ENCODE measurements at regions not wholly inside any gene's neighbourhood (a gene's known extent, or its start where the extent isn't known, plus 50 kb on each side); places are given as distances from the start of the nearest gene placed in this dataset.

DNA sequence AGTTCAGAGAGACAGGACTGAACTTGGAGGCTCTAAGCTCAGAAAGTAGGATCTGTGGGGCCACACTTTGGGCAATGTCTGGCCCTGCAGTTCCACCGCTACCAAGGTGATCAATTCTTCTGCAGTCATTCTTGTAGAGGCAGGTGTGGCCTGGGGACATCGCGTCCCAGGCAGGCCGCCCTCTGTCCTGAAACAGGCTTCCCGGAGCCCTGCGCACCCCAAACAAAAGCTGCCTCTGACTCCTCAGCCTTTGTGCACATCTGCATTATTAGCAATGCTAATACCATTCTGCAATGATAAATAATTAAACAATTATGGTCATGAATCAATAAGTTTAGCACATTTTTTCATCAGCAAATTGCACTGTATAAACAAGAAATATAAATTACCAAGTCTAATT, 160.2 kb downstream of the URI1 start:
- TF ChIP-seq Cebpa-rat (IDR thresholded peaks at IDR 0.05): no peak
- Histone ChIP-seq H3K9ac (no peak overlapping the region), H3K36me3 (no peaks in the 10 kb centered on the region), H3K4me2 (no peak overlapping the region), H4K20me1 (no peaks in the 10 kb centered on the region), H3K9me3 (no peaks in the 10 kb centered on the region), H3K27me3 (no peaks in the 10 kb centered on the region), H3K4me1 (no peaks in the 10 kb centered on the region), H3K27ac (no peak overlapping the region), H3K4me3 (no peak overlapping the region)

DNA sequence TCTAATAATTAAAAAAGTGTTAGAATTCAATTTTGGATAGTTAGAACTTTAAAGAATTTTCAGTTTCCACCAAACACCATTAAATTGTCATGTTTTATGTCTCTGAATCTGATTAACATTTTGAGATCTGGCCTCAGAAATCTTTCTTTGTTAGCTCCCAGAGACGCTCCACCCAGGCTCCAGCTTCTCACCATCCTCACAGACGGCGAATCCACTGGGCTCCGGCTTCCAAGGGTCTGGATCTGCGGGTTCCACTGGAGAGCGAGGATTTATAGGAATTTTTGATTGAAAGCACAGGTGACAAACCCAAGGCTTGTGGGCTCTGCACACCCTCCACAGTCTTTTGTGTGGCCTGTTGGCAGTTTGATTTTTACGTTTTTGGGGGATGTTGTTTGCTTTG, 160.6 kb downstream of the URI1 start:
- no peak for TF ChIP-seq Cebpa-rat (IDR thresholded peaks at IDR 0.05)
- Histone ChIP-seq H3K9ac (no peak overlapping the region), H3K27ac (no peak overlapping the region)

DNA sequence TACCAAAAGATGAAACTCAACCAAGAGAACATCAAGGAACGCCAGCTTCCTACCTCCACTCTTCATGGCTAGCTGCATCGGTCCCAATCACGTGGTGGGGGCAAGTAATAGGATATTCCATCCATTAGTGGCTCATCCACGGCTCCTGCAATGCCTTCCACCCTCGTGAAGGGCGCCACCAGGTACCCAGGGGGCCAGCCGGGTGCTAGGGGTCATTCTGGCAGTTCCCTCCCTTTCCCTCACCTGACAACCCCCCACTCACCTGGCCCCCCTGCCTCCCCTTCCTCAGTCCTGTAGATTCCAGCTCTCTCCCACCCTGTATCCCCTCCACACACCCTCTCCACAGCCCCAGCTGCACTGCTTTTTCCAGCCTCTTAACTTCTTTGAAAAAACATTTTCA, 161.9 kb downstream of the URI1 start:
- H3K9me3 ChIP-seq: no peaks in the 10 kb centered on the region
- H3K36me3 ChIP-seq: no peaks in the 10 kb centered on the region
- H3K27ac ChIP-seq: no peak overlapping the region
- no peak overlapping the region for H3K9ac ChIP-seq
- H3K4me3 ChIP-seq: no peak overlapping the region
- no peak overlapping the region for H3K4me2 ChIP-seq
- no peaks in the 10 kb centered on the region for H3K4me1 ChIP-seq
- no peak for TF ChIP-seq Cebpa-rat (IDR thresholded peaks at IDR 0.05)
- H4K20me1 ChIP-seq: no peaks in the 10 kb centered on the region
- no peaks in the 10 kb centered on the region for H3K27me3 ChIP-seq

More for the DNA sequence above, 160.6 kb downstream of the URI1 start:
- Histone ChIP-seq H3K4me1 (no peaks in the 10 kb centered on the region), H3K9me3 (no peaks in the 10 kb centered on the region), H4K20me1 (no peaks in the 10 kb centered on the region), H3K36me3 (no peaks in the 10 kb centered on the region), H3K27me3 (no peaks in the 10 kb centered on the region), H3K4me3 (no peak overlapping the region), H3K4me2 (no peak overlapping the region)

DNA sequence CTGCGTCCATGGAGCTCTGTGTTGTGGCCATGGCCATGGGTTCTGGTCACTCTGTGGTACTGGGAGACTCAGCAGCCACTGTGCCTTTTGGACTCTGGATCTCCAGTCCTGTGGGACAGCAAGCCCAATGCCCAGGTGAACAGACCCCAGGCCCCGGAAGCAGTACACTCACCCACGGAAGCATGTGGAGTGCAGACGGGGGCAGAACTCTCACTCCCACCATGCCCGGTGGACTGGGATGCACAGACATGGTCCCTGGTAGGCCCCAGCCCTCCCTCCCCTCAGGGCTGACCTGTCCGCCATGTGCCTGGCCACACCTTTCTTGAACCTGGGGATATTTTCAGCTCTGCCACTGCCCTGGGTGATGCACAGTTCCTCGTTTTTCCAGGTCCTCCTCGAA, 163.3 kb downstream of the URI1 start:
- H4K20me1 ChIP-seq: no peaks in the 10 kb centered on the region
- TF ChIP-seq Cebpa-rat (IDR thresholded peaks at IDR 0.05): no peak
- H3K9me3 ChIP-seq: no peaks in the 10 kb centered on the region
- H3K27ac ChIP-seq: no peak overlapping the region
- no peaks in the 10 kb centered on the region for H3K27me3 ChIP-seq
- no peaks in the 10 kb centered on the region for H3K36me3 ChIP-seq
- no peak overlapping the region for H3K4me3 ChIP-seq
- no peak overlapping the region for H3K4me2 ChIP-seq
- no peak overlapping the region for H3K9ac ChIP-seq
- H3K4me1 ChIP-seq: no peaks in the 10 kb centered on the region

DNA sequence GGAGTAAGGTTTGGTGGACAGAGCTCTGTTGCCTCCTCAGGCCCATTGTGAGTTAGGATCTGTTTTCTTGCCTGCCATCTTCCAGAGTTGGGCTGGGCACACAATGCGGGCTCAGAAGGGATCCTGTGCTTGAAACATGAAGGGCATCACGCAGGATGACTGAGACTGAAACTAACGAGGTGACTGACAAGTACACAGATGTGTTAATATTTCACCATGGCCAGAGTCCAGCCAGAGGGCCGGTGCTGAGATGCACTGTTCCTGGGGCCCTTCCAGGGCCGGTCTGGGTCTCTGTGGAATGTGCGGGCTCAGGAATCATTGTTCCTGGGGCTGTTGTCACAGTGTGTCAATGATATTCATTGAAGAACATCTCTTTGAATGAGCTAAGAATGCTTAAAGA, 163.7 kb downstream of the URI1 start:
- Histone ChIP-seq H3K36me3 (no peaks in the 10 kb centered on the region), H3K9me3 (no peaks in the 10 kb centered on the region), H3K27me3 (no peaks in the 10 kb centered on the region), H4K20me1 (no peaks in the 10 kb centered on the region), H3K27ac (no peak overlapping the region), H3K4me2 (no peak overlapping the region), H3K9ac (no peak overlapping the region), H3K4me1 (no peaks in the 10 kb centered on the region), H3K4me3 (no peak overlapping the region)
- no peak for TF ChIP-seq Cebpa-rat (IDR thresholded peaks at IDR 0.05)

DNA sequence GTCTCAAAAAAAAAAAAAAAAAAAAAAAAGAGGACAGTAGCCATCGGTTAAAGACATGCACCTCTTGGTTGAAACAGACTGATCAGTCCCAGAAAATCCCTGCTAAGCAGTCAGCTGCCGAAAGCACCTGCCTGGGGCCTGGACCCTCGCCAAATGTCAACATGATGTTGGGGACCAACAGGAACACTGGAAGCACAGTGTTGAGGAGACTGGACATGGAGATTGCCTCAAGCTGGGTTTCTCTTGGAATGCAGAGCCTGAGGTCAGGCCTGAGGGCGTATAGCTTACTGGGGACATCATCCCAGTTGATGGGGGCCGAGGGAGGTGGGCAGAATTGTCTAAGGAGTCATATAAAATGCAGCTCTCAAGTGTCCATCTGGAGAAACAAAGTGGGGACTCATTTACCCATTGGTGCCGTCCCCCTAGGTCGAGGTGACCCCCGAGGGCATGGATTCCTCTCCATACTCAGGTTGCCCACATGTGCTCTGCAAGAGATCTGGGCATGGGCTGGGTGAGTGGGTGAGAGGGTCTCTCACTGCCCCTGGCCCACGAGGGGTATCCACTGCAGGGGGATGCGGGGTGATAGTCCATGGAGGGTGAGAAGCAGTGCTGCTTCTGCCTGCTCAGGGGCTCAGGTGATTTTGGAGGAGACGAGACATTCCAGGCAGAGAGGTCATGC, 164.5 kb downstream of the URI1 start:
- H4K20me1 ChIP-seq: no peaks in the 10 kb centered on the region
- no peaks in the 10 kb centered on the region for H3K4me1 ChIP-seq
- H3K9ac ChIP-seq: no peak overlapping the region
- no peaks in the 10 kb centered on the region for H3K9me3 ChIP-seq
- no peak for TF ChIP-seq Cebpa-rat (IDR thresholded peaks at IDR 0.05)
- no peaks in the 10 kb centered on the region for H3K36me3 ChIP-seq
- no peak overlapping the region for H3K27ac ChIP-seq
- H3K4me2 ChIP-seq: no peak overlapping the region
- H3K27me3 ChIP-seq: no peaks in the 10 kb centered on the region
- no peak overlapping the region for H3K4me3 ChIP-seq

DNA sequence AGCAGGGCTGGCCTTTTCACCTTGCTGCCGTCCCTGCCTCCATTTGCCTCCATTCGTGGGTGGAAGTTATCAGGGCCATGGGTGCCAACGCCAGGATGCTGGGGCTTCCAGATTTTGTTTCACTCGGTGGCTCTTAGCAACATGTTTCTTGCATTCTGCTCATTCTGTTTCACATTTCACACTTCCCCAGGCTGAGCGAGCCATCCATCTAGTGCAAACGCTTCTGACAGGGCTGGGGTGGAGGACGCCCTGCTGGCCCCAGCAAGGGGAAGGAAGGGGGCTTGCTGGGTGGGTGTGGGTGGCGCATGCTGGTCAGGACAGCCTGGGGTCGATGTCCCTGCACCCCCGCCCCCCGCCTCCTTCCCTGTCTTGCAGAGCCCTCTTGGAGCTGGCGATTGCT, 165.2 kb downstream of the URI1 start:
- Histone ChIP-seq H3K27ac (no peak overlapping the region), H3K4me2 (no peak overlapping the region), H3K27me3 (no peaks in the 10 kb centered on the region), H3K9me3 (no peaks in the 10 kb centered on the region), H3K36me3 (no peaks in the 10 kb centered on the region), H3K4me3 (no peak overlapping the region), H3K9ac (no peak overlapping the region), H3K4me1 (no peaks in the 10 kb centered on the region), H4K20me1 (no peaks in the 10 kb centered on the region)
- no peak for TF ChIP-seq Cebpa-rat (IDR thresholded peaks at IDR 0.05)

DNA sequence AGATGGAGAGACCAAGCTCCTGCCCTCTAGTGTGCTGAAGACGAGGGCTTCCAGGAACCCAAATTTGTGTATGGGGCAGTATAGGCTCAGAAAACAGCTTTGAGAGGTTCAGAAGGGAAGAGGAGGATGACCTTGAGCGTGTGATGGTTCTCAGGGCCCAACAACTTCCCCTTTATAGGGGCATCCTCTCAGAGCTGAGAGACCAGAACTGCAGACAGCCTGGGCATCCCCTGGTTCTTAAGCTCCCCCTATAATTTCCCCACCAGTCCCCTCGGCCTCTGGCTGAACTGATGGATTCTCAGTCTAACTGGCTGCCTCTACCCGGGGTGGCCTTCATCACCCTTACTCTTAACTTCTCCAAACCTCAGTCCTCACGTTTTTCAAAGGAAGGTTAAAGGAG, 167.5 kb downstream of the URI1 start:
- TF ChIP-seq Cebpa-rat (IDR thresholded peaks at IDR 0.05): no peak
- H4K20me1 ChIP-seq: no peaks in the 10 kb centered on the region
- H3K9ac ChIP-seq: no peak overlapping the region
- no peaks in the 10 kb centered on the region for H3K9me3 ChIP-seq
- H3K36me3 ChIP-seq: no peaks in the 10 kb centered on the region
- H3K27me3 ChIP-seq: no peaks in the 10 kb centered on the region
- H3K27ac ChIP-seq: no peak overlapping the region
- H3K4me2 ChIP-seq: no peak overlapping the region
- no peaks in the 10 kb centered on the region for H3K4me1 ChIP-seq
- H3K4me3 ChIP-seq: no peak overlapping the region

DNA sequence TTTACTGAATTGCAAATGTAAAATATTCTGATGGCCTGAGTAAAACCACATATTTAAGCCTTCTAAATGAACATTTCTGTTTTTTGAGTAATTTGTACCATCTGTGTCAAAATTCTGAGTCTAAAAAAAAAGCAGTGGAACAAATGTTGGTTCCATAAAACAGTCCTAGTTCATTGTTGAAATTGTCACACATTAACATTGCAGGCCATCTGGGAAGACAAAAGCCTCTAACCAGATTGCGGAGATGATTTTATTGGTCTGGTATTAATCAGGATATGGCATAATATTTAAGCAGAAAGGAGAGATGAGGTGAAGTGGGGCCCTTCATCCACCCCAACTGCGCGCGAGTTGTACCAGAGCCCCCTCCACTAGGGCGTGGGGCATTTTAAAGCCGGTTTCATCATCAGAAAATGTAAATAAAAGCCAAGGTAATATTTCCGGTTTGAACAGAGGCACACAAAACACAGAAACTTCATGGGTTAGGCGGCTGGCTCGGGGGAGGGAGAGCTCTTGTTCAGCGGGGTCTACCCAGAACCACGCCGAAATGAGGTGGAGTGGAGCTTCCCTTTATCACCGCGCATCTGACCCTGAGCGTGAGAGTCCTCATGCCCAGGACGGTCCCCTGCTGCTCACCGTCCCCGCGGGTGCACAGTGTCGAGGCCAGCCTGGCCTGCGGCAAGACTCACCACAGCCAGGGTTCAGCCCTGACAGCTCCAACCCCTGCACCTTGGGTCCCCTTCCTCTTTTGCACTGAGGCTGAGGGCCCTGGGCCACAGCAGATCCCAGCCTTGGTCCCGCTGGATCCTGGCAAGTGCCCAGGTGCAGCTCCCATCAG, 169.2 kb downstream of the URI1 start:
- no peaks in the 10 kb centered on the region for H3K27me3 ChIP-seq
- H3K9me3 ChIP-seq: no peaks in the 10 kb centered on the region
- no peaks in the 10 kb centered on the region for H3K4me1 ChIP-seq
- no peak overlapping the region for H3K4me2 ChIP-seq
- no peak overlapping the region for H3K9ac ChIP-seq
- no peak overlapping the region for H3K27ac ChIP-seq
- H3K36me3 ChIP-seq: no peaks in the 10 kb centered on the region
- no peak for TF ChIP-seq Cebpa-rat (IDR thresholded peaks at IDR 0.05)
- H3K4me3 ChIP-seq: no peak overlapping the region
- no peaks in the 10 kb centered on the region for H4K20me1 ChIP-seq

DNA sequence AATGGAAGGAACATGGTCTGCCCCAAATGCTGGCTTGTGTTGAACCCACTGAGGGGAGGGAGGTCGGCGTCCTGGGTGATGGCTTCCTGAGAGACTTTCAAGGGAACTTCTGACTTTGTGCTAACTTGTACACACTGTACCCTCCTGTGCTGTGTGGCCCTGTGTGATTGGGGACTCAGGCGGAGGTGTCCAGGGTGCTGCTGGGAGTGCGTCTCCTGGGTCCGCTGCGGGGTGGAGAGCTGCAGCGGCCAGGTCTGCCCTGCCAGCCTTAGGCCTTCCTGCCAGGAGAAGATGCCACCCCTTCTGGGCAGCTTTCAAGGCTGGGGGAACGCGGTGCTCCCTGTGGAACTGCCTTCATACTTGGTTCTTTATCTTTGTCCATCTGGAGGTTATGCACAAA, 170.1 kb downstream of the URI1 start:
- Histone ChIP-seq H3K9me3 (no peaks in the 10 kb centered on the region), H3K9ac (no peak overlapping the region), H3K27ac (no peak overlapping the region), H3K4me2 (no peak overlapping the region), H3K36me3 (no peaks in the 10 kb centered on the region), H3K27me3 (no peaks in the 10 kb centered on the region), H3K4me1 (no peaks in the 10 kb centered on the region), H4K20me1 (no peaks in the 10 kb centered on the region), H3K4me3 (no peak overlapping the region)
- TF ChIP-seq Cebpa-rat (IDR thresholded peaks at IDR 0.05): no peak
